GM23248 (cell line): ENCODE measurements at regions not wholly inside any gene's neighbourhood (a gene's known extent, or its start where the extent isn't known, plus 50 kb on each side); places are given as distances from the start of the nearest gene placed in this dataset.

Source experiments
- EZH2 ChIP-seq: fragments of 200-600 bp; sonication (generic); IDR thresholded peaks from 2 replicates; pipeline ENCODE4 v1.6.1; 2018; ENCODE audit warnings: antibody characterized with exemption, mild to moderate bottlenecking; ENCODE audit not compliant: insufficient read depth, poor library complexity, severe bottlenecking
- EZH2phosphoT487 ChIP-seq: fragments of 200-600 bp; sonication (generic); IDR thresholded peaks from 2 replicates; pipeline ENCODE4 v1.6.1; 2018; ENCODE audit warnings: antibody characterized with exemption, moderate library complexity, mild to moderate bottlenecking, low read depth; ENCODE audit not compliant: insufficient read depth

- TF ChIP-seq EZH2phosphoT487 (no peak), EZH2 (no peak)
These were observed 231.0 kb downstream of the ESM1 start for GRCh38 chr5:54754420-54754819.
